ENCODE measurements at regions not wholly inside any gene's neighbourhood (a gene's known extent, or its start where the extent isn't known, plus 50 kb on each side); places are given as distances from the start of the nearest gene placed in this dataset.

DNA sequence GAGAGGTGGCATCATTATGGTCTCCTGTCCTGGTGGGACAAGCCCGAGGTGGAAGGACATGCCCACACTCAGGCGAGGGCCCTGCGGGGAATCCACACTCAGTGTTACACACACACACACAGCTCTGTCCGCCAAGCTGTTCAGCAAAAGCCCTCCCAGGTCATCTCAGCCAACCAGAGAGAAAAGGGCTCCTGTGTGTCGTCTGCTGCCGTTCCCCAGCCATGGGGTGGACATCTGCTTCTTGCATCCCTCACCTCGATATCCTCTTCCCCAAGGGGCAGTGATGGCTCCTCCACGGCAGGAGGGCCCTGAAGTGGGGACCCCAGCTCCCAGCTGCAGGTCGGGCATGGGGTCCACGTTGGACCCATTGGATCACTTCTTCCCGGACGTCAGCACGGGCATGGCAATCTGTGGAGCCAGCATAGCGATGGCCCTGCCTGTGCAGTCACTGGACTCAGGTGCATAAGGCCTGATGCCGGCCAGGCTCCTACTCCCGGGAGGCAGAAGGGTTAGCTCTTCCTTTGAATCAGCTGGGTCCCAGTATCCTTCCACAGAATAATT, 290.1 kb downstream of the C16orf95 start:
- H3K36me3 Mint-ChIP-seq (ENCODE audit: low read depth) = no peaks in the 10 kb centered on the region
- no peaks in the 10 kb centered on the region for H3K27me3 Mint-ChIP-seq (ENCODE audit: low read depth)
- no peaks in the 10 kb centered on the region for H3K4me1 Mint-ChIP-seq (ENCODE audit: low read depth)
- H3K27ac Mint-ChIP-seq (ENCODE audit: unreplicated experiment) = no peak overlapping the region
- H3K4me3 Mint-ChIP-seq (ENCODE audit: unreplicated experiment) = no peak overlapping the region
- no peaks in the 10 kb centered on the region for H3K9me3 Mint-ChIP-seq (ENCODE audit: low read depth)
- TF ChIP-seq, protein P1, sequence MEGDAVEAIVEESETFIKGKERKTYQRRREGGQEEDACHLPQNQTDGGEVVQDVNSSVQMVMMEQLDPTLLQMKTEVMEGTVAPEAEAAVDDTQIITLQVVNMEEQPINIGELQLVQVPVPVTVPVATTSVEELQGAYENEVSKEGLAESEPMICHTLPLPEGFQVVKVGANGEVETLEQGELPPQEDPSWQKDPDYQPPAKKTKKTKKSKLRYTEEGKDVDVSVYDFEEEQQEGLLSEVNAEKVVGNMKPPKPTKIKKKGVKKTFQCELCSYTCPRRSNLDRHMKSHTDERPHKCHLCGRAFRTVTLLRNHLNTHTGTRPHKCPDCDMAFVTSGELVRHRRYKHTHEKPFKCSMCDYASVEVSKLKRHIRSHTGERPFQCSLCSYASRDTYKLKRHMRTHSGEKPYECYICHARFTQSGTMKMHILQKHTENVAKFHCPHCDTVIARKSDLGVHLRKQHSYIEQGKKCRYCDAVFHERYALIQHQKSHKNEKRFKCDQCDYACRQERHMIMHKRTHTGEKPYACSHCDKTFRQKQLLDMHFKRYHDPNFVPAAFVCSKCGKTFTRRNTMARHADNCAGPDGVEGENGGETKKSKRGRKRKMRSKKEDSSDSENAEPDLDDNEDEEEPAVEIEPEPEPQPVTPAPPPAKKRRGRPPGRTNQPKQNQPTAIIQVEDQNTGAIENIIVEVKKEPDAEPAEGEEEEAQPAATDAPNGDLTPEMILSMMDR (IDR thresholded peaks at IDR 0.05) = no peak
- no peak for DNase-seq (ENCODE audit: low spot score)

DNA sequence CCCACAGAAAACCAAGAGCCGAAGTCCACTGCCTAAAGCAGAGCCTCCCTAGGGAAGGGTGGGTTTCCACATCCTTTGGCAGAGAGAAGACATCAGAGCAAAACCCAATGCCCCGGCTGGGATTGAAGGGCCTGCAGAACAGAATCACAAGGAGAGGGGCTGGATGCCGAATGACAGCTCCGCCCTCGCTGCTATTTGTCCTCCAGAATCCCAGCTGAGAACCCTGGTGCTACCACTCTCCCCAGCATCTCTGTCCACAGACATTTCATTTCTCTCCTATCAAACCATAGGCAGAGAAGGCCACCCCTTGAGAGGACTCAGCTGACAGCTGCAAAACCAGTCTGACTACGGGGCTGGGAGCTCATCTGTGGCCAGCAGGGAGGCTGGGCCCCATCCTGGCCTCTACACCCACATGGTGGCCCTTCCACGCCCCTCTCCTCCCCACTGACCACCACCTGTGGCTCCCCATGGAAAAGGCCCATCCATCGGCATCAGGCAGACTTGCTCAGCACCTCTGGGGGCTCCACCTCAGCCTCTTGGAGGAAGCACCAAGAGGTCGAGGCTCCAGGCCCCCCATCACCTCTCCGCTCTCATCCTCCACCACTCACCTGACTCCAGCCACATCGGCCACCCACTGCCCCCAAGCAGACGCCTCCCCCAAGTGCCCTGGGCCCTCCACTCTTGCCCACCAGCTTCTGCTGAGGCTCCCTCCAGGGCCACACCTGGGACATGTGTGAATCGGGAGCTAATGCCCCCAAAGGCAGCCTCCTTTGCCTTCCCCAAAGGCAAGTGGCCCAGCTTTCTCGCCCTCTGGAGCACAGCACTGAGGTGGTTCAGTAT, 288.5 kb downstream of the C16orf95 start:
- Mint-ChIP-seq H3K9me3 (ENCODE audit: low read depth) (no peaks in the 10 kb centered on the region), H3K27ac (ENCODE audit: unreplicated experiment) (no peak overlapping the region), H3K36me3 (ENCODE audit: low read depth) (no peaks in the 10 kb centered on the region), H3K4me1 (ENCODE audit: low read depth) (peaks cover 10% of the 10 kb centered on the region), H3K4me3 (ENCODE audit: unreplicated experiment) (no peak overlapping the region), H3K27me3 (ENCODE audit: low read depth) (no peaks in the 10 kb centered on the region)
- DNase-seq (ENCODE audit: low spot score) = no peak
- TF ChIP-seq, protein P1 (IDR thresholded peaks at IDR 0.05) = no peak

GRCh38 chr16:87032554-87032953, 284.6 kb downstream of the C16orf95 start:
- no peak for DNase-seq (ENCODE audit: low spot score)
- H3K9me3 Mint-ChIP-seq (ENCODE audit: low read depth) = no peaks in the 10 kb centered on the region
- no peak overlapping the region for H3K27ac Mint-ChIP-seq (ENCODE audit: unreplicated experiment)
- no peaks in the 10 kb centered on the region for H3K27me3 Mint-ChIP-seq (ENCODE audit: low read depth)
- H3K4me3 Mint-ChIP-seq (ENCODE audit: unreplicated experiment) = no peak overlapping the region
- peaks cover 17% of the 10 kb centered on the region for H3K4me1 Mint-ChIP-seq (ENCODE audit: low read depth)
- no peaks in the 10 kb centered on the region for H3K36me3 Mint-ChIP-seq (ENCODE audit: low read depth)
- TF ChIP-seq, protein P1 (IDR thresholded peaks at IDR 0.05) = no peak

DNA sequence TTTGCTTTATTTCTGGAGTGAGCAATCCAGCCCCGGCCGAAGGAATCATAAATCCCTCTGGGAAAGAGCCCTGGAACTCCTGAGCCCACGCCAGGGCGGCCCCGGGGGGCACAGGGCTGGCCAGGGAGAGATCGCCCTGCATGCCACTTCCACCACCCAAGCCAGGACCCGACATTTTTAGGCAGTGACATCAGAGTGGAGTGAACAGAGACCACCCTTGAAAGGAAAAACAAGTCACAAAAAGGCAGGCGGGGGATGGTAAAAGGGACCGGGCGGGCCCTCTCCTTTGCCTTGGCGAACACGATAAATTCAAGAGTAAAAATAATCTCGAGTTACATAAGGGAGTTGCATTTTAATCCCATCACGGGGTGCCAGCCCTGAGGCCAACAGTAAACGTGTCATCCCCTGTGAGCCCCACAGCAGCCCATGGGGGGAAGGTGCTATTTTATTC, 284.1 kb downstream of the C16orf95 start:
- DNase-seq (ENCODE audit: low spot score) = no peak
- Mint-ChIP-seq H3K4me1 (ENCODE audit: low read depth) (peaks cover 17% of the 10 kb centered on the region), H3K27ac (ENCODE audit: unreplicated experiment) (no peak overlapping the region), H3K9me3 (ENCODE audit: low read depth) (no peaks in the 10 kb centered on the region), H3K27me3 (ENCODE audit: low read depth) (no peaks in the 10 kb centered on the region), H3K4me3 (ENCODE audit: unreplicated experiment) (no peak overlapping the region), H3K36me3 (ENCODE audit: low read depth) (no peaks in the 10 kb centered on the region)
- TF ChIP-seq, protein P1 (IDR thresholded peaks at IDR 0.05) = no peak

GRCh38 chr16:87033541-87034300, 283.5 kb downstream of the C16orf95 start:
- no peaks in the 10 kb centered on the region for H3K27me3 Mint-ChIP-seq (ENCODE audit: low read depth)

More at GRCh38 chr16:87033541-87034300, 283.5 kb downstream of the C16orf95 start:
- TF ChIP-seq, protein P1 (IDR thresholded peaks at IDR 0.05) = no peak
- Mint-ChIP-seq H3K27ac (ENCODE audit: unreplicated experiment) (peak overlapping the region; percentile 39), H3K4me1 (ENCODE audit: low read depth) (peaks cover 17% of the 10 kb centered on the region), H3K9me3 (ENCODE audit: low read depth) (no peaks in the 10 kb centered on the region), H3K4me3 (ENCODE audit: unreplicated experiment) (no peak overlapping the region), H3K36me3 (ENCODE audit: low read depth) (no peaks in the 10 kb centered on the region)
- no peak for DNase-seq (ENCODE audit: low spot score)
